ENCODE measurements at regions not wholly inside any gene's neighbourhood (a gene's known extent, or its start where the extent isn't known, plus 50 kb on each side); places are given as distances from the start of the nearest gene placed in this dataset.

- Histone ChIP-seq H3K9me3 (no peaks in the 10 kb centered on the region), H3K36me3 (no peaks in the 10 kb centered on the region), H3K27me3 (peaks cover 0 to 2% (median 0%) of the 10 kb centered on the region in 3 donors), H3K27ac (no peak overlapping the region), H3K4me3 (no peak overlapping the region), H3K4me1 (no peaks in the 10 kb centered on the region)
- DNase-seq (no peak), ATAC-seq (no peak)
- intact Hi-C loops (cut with DNase I; ENCODE audit: low total_unique reads) (no loop called here), in situ Hi-C loops (cut with MboI; ENCODE audit: low sequenced_read_pairs in 4 of 4) (no loop called here)
- TF ChIP-seq, protein P1, sequence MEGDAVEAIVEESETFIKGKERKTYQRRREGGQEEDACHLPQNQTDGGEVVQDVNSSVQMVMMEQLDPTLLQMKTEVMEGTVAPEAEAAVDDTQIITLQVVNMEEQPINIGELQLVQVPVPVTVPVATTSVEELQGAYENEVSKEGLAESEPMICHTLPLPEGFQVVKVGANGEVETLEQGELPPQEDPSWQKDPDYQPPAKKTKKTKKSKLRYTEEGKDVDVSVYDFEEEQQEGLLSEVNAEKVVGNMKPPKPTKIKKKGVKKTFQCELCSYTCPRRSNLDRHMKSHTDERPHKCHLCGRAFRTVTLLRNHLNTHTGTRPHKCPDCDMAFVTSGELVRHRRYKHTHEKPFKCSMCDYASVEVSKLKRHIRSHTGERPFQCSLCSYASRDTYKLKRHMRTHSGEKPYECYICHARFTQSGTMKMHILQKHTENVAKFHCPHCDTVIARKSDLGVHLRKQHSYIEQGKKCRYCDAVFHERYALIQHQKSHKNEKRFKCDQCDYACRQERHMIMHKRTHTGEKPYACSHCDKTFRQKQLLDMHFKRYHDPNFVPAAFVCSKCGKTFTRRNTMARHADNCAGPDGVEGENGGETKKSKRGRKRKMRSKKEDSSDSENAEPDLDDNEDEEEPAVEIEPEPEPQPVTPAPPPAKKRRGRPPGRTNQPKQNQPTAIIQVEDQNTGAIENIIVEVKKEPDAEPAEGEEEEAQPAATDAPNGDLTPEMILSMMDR (IDR thresholded peaks at IDR 0.05 in 4 of 5, conservative IDR thresholded peaks at IDR 0.05 in 1 of 5), result no peak
- TF ChIP-seq POLR2A (IDR thresholded peaks at IDR 0.05), result no peak
These were observed 68.4 kb upstream of the TOPAZ1 start for GRCh38 chr3:44173263-44173662.

DNA sequence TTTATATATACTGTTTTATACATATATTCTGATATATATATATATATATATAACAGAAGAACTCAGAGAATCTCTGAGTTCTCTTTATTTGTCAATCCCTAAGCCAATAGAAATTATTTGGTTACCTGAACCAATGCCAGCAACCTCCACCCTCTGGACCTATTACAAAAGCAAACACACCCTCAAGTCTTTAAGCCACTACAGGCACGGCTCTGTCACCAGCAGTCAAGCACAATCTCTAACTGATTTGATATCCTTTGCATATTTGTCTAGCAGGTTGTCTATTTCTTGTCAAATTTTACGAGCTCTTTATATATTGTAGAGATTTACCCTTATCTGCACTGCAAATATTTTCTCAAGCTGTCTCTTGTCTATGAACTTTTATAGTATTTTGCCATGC, 66.6 kb upstream of the TOPAZ1 start:
- in situ Hi-C loops (cut with MboI; ENCODE audit: low sequenced_read_pairs in 4 of 4) (loop anchor here in 1 of 4 donors (25.0 kb wide), 1 partner anchor 1213 kb away; no protein-coding TSS in a partner anchor), intact Hi-C loops (cut with DNase I; ENCODE audit: low total_unique reads) (no loop called here)

GRCh38 chr3:44179246-44179645, 62.4 kb upstream of the TOPAZ1 start:
- H3K27ac ChIP-seq, result no peak overlapping the region
- ATAC-seq (no peak), DNase-seq (no peak)
- in situ Hi-C loops (cut with MboI; ENCODE audit: low sequenced_read_pairs in 4 of 4) (loop anchor here in 1 of 4 donors (25.0 kb wide), 1 partner anchor 1217 kb away; no protein-coding TSS in a partner anchor), intact Hi-C loops (cut with DNase I; ENCODE audit: low total_unique reads) (no loop called here)
- no peak for TF ChIP-seq POLR2A (IDR thresholded peaks at IDR 0.05)
- TF ChIP-seq, protein P1 (IDR thresholded peaks at IDR 0.05 in 4 of 5, conservative IDR thresholded peaks at IDR 0.05 in 1 of 5), result no peak
- no peaks in the 10 kb centered on the region for H3K27me3 ChIP-seq
- H3K9me3 ChIP-seq, result no peaks in the 10 kb centered on the region
- no peak overlapping the region for H3K4me3 ChIP-seq
- no peaks in the 10 kb centered on the region for H3K36me3 ChIP-seq
- peaks cover 9 to 10% of the 10 kb centered on the region in 2 donors for H3K4me1 ChIP-seq

More for the DNA sequence above, 66.6 kb upstream of the TOPAZ1 start:
- no peak for TF ChIP-seq POLR2A (IDR thresholded peaks at IDR 0.05)
- TF ChIP-seq, protein P1 (IDR thresholded peaks at IDR 0.05 in 4 of 5, conservative IDR thresholded peaks at IDR 0.05 in 1 of 5), result no peak
- no peak for ATAC-seq
- Histone ChIP-seq H3K27ac (no peak overlapping the region), H3K4me1 (no peaks in the 10 kb centered on the region), H3K27me3 (peaks cover 0 to 2% (median 0%) of the 10 kb centered on the region in 3 donors), H3K4me3 (no peak overlapping the region), H3K9me3 (no peaks in the 10 kb centered on the region), H3K36me3 (no peaks in the 10 kb centered on the region)
- DNase-seq, result no peak

- DNase-seq (peak in 1 of 2 donors; percentile 35), ATAC-seq (peak; percentile 69 to 91)
- Histone ChIP-seq H3K27ac (peak overlapping the region in 3 of 4 donors; percentile 16 to 84 (median 67)), H3K4me3 (peak overlapping the region; percentile 34 to 53 (median 42)), H3K27me3 (no peaks in the 10 kb centered on the region), H3K4me1 (peaks cover 18 to 19% of the 10 kb centered on the region in 2 donors), H3K9me3 (no peaks in the 10 kb centered on the region), H3K36me3 (no peaks in the 10 kb centered on the region)
- intact Hi-C loops (cut with DNase I; ENCODE audit: low total_unique reads), result no loop called here
- in situ Hi-C loops (cut with MboI; ENCODE audit: low sequenced_read_pairs in 4 of 4), result loop anchor here in 1 of 4 donors (25.0 kb wide), 1 partner anchor 1222 kb away; no protein-coding TSS in a partner anchor
- TF ChIP-seq, protein P1 (IDR thresholded peaks at IDR 0.05 in 4 of 5, conservative IDR thresholded peaks at IDR 0.05 in 1 of 5), result no peak
These were observed 57.2 kb upstream of the TOPAZ1 start for GRCh38 chr3:44184319-44184953.

Measured in gastrocnemius medialis (tissue), 4 donors.